PC-3 (cell line): ENCODE measurements at regions not wholly inside any gene's neighbourhood (a gene's known extent, or its start where the extent isn't known, plus 50 kb on each side); places are given as distances from the start of the nearest gene placed in this dataset.
A peak's percentile ranks its signal among the peaks of the same experiment; 100 is the strongest.

Source experiments
- EZH2 ChIP-seq: fragments of 300-600 bp; sonication (generic); IDR thresholded peaks from one replicate; pipeline ENCODE4 v1.6.1; 2017; ENCODE audit warnings: antibody characterized with exemption, mild to moderate bottlenecking, low read length; ENCODE audit not compliant: unreplicated experiment
- EZH2phosphoT487 ChIP-seq: fragments of 300-600 bp; sonication (generic); IDR thresholded peaks from 2 replicates; pipeline ENCODE4 v1.6.1; 2018; ENCODE audit warnings: mild to moderate bottlenecking, antibody characterized with exemption, low read length, borderline replicate concordance
- TF ChIP-seq, protein P1 (sequence below): fragments of 300-600 bp; sonication (generic); conservative IDR thresholded peaks from 2 replicates; pipeline ENCODE4 v1.5.1; 2017; ENCODE audit warnings: antibody characterized with exemption, low read depth, mild to moderate bottlenecking, low read length

DNA sequence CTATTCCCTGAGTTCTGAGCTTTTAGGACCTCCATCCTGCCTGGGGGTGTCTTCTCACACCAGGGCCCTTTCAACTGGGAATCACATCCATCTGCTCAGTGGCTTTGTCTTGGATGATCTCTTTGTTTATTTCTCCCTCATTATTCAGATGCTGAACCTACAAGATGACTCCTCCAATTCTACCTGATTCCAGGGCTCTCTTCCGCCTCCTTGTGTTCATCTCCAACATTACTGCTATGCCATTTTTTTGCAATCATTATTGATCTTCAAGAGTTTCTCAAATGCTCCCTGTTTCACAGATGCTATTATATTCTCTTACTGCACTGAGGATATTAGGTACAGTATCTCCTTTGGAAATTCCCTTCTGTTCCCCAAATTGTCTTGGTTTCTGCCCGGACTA, 307.7 kb downstream of the SHANK2 start:
- TF ChIP-seq, protein P1, sequence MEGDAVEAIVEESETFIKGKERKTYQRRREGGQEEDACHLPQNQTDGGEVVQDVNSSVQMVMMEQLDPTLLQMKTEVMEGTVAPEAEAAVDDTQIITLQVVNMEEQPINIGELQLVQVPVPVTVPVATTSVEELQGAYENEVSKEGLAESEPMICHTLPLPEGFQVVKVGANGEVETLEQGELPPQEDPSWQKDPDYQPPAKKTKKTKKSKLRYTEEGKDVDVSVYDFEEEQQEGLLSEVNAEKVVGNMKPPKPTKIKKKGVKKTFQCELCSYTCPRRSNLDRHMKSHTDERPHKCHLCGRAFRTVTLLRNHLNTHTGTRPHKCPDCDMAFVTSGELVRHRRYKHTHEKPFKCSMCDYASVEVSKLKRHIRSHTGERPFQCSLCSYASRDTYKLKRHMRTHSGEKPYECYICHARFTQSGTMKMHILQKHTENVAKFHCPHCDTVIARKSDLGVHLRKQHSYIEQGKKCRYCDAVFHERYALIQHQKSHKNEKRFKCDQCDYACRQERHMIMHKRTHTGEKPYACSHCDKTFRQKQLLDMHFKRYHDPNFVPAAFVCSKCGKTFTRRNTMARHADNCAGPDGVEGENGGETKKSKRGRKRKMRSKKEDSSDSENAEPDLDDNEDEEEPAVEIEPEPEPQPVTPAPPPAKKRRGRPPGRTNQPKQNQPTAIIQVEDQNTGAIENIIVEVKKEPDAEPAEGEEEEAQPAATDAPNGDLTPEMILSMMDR, result peak; percentile 49; the same call in 1 of the 2 replicates
- TF ChIP-seq EZH2 (no peak), EZH2phosphoT487 (no peak)
